ENCODE measurements at regions not wholly inside any gene's neighbourhood (a gene's known extent, or its start where the extent isn't known, plus 50 kb on each side); places are given as distances from the start of the nearest gene placed in this dataset.
"Not testable (repeated sequence)": the region's sequence is repeated elsewhere in the genome, so short reads cannot be mapped to it uniquely, and the experiment has no call there.

DNA sequence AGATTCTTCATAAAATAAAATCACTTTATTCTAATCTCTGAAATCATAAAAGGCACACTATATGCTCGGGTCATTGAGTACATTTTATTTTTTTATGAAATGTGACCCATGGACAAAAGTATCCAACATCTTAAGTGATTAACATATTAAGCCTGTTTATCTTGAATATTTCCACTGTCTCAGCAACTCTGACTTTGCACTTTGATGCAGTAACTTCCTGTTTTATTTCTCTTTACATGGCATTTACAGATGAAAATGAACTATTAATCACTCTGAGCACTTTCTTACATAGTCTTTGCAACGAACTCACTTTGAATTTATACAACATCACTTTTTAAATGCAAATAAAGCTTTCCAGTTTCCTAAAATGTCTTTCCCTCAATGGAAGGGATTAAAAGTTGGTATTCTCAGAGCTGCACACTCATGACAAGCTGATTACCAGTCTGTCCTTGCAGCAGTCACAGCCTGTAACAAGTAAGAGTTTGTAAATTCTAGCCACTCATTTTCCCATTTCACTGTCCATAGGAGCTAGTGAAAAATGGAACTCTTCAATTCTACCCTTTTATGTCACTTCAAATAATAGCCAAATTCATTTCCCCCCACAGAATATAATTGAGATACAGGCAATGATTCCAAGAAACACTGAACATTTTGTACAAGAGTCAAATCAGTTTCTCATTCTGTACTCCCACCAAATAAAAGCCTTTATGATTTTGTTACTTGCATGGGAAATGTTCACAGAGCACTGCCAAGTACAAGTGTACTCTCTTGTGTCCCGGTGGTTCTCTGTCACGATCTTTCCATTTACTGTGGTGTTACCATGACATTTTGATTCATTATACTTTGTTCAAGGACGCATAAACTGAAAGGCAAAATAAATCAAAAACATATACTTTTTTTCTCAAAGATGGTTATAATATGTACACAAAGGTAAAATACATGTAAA, 1968.9 kb downstream of the PCDH9 start:
- Histone ChIP-seq H3K36me3 (no peaks in the 10 kb centered on the region), H3K9me3 (no peaks in the 10 kb centered on the region), H3K4me1 (peaks cover 0 to 7% (median 5%) of the 10 kb centered on the region in 4 donors), H3K27ac (replicated peaks in 1 of 4) (no peak overlapping the region), H3K27me3 (no peaks in the 10 kb centered on the region), H3K4me3 (peak overlapping the region in 3 of 4 donors; percentile 7 to 25 (median 12))
- WGBS, result 50% methylated on average over 5 of the region's 5 CpGs
- intact Hi-C loops (cut with DNase I), result no loop called here
- DNase-seq (ENCODE audit: extremely low spot score), result no peak
- TF ChIP-seq POLR2A (IDR thresholded peaks at IDR 0.05; ENCODE audit: low read depth) (no peak), POLR2AphosphoS5 (IDR thresholded peaks at IDR 0.05) (no peak), CTCF (IDR thresholded peaks at IDR 0.05) (no peak), EP300 (IDR thresholded peaks at IDR 0.05) (no peak)

GRCh38 chr13:65240773-65241172, 1989.4 kb downstream of the PCDH9 start:
- H3K4me1 ChIP-seq, result no peaks in the 10 kb centered on the region
- 91% methylated on average over 1 of the region's 1 CpG for WGBS
- DNase-seq (ENCODE audit: extremely low spot score), result no peak
- peaks cover 0 to 10% (median 0%) of the 10 kb centered on the region in 4 donors for H3K9me3 ChIP-seq
- TF ChIP-seq POLR2AphosphoS5 (IDR thresholded peaks at IDR 0.05), result no peak
- no peak for TF ChIP-seq POLR2A (IDR thresholded peaks at IDR 0.05; ENCODE audit: low read depth)
- TF ChIP-seq EP300 (IDR thresholded peaks at IDR 0.05), result no peak
- no peak for TF ChIP-seq CTCF (IDR thresholded peaks at IDR 0.05)
- H3K4me3 ChIP-seq, result no peak overlapping the region
- H3K36me3 ChIP-seq, result no peaks in the 10 kb centered on the region
- no peak overlapping the region for H3K27ac ChIP-seq (replicated peaks in 1 of 4)
- intact Hi-C loops (cut with DNase I), result no loop called here
- H3K27me3 ChIP-seq, result no peaks in the 10 kb centered on the region

DNA sequence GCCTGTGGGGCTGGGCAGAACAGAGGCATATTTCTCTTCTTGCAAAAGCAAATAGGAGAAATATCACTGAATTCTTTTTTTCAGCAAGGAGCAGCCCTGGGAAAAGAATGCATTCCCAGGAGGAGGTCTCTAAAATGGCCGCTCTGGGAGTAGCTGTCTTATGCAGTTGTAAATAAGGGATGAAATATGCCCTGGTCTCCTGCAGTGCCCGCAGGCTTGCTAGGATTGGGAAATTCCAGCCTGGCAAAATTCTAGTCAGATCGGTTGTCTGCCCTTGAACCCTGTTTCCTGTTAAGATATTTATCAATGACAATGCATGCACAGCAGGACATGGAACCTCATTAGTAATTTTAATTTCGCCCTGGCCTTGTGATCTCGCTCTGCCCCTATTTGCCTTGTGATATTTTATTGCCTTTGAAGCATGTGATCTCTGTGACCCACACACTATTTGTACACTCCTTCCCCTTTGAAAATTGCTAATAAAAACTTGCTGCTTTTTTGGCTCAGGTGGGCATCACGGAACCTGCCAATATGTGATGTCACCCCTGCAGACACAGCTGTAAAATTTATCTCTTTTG, 1993.2 kb downstream of the PCDH9 start:
- H3K4me3 ChIP-seq, result no peak overlapping the region
- WGBS, result 93% methylated on average over 6 of the region's 6 CpGs
- DNase-seq (ENCODE audit: extremely low spot score), result no peak
- no peak for TF ChIP-seq CTCF (IDR thresholded peaks at IDR 0.05)
- no peak for TF ChIP-seq POLR2A (IDR thresholded peaks at IDR 0.05; ENCODE audit: low read depth)
- TF ChIP-seq EP300 (IDR thresholded peaks at IDR 0.05), result no peak
- H3K36me3 ChIP-seq, result no peaks in the 10 kb centered on the region
- H3K27me3 ChIP-seq, result no peaks in the 10 kb centered on the region
- intact Hi-C loops (cut with DNase I), result no loop called here
- H3K27ac ChIP-seq (replicated peaks in 1 of 4), result no peak overlapping the region
- H3K4me1 ChIP-seq, result no peaks in the 10 kb centered on the region
- peaks cover 0 to 10% (median 0%) of the 10 kb centered on the region in 4 donors for H3K9me3 ChIP-seq

DNA sequence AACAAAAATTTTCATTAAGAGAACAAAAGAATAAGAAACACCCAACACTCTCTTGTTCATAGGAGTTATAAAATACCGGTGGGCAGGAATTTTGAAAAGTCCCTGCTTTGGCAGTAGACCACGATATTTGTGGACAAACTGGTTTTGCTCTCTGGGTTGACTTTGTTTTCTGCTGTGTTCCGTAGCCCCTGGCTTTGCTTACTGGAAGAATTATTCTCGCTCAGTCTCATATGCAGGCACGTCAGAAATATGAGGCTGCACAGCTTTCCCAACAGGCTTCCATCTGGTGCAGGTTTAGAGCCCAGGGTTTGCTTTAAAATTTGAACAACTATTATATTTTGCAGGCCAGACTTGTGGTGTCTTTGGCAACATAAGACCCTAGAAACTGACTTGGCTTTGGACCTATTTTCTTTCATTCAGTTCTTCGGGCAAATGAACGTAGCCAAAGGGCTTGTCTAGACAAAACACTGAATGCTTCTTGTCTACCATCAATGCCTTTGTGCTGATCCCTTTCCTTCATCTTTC, 2012.6 kb downstream of the PCDH9 start:
- intact Hi-C loops (cut with DNase I), result no loop called here
- H3K27me3 ChIP-seq, result no peaks in the 10 kb centered on the region
- no peak for DNase-seq (ENCODE audit: extremely low spot score)
- 85% methylated on average over 7 of the region's 7 CpGs for WGBS
- no peaks in the 10 kb centered on the region for H3K9me3 ChIP-seq
- H3K27ac ChIP-seq (replicated peaks in 1 of 4), result no peak overlapping the region
- no peak overlapping the region for H3K4me3 ChIP-seq
- TF ChIP-seq POLR2AphosphoS5 (IDR thresholded peaks at IDR 0.05), result no peak
- H3K36me3 ChIP-seq, result no peaks in the 10 kb centered on the region
- H3K4me1 ChIP-seq, result no peaks in the 10 kb centered on the region

GRCh38 chr13:65202845-65203244, 2027.3 kb downstream of the PCDH9 start:
- H3K4me3 ChIP-seq; H3K27ac ChIP-seq (replicated peaks in 1 of 4); H3K9me3 ChIP-seq; H3K36me3 ChIP-seq; intact Hi-C loops (cut with DNase I); DNase-seq (ENCODE audit: extremely low spot score); H3K4me1 ChIP-seq; H3K27me3 ChIP-seq: not testable (repeated sequence)
- WGBS, result 96% methylated on average over 2 of the region's 2 CpGs

All from esophagus muscularis mucosa (tissue), 4 donors.